ENCODE measurements at regions not wholly inside any gene's neighbourhood (a gene's known extent, or its start where the extent isn't known, plus 50 kb on each side); places are given as distances from the start of the nearest gene placed in this dataset.

- no peak for TF ChIP-seq CTCF (IDR thresholded peaks at IDR 0.05)
- TF ChIP-seq POLR2A (IDR thresholded peaks at IDR 0.05), result no peak
Measured at GRCh38 chr13:48891586-48891985, 84.1 kb upstream of the FNDC3A start.
